ENCODE measurements at regions not wholly inside any gene's neighbourhood (a gene's known extent, or its start where the extent isn't known, plus 50 kb on each side); places are given as distances from the start of the nearest gene placed in this dataset.
"Not testable (repeated sequence)": the region's sequence is repeated elsewhere in the genome, so short reads cannot be mapped to it uniquely, and the experiment has no call there.

DNA sequence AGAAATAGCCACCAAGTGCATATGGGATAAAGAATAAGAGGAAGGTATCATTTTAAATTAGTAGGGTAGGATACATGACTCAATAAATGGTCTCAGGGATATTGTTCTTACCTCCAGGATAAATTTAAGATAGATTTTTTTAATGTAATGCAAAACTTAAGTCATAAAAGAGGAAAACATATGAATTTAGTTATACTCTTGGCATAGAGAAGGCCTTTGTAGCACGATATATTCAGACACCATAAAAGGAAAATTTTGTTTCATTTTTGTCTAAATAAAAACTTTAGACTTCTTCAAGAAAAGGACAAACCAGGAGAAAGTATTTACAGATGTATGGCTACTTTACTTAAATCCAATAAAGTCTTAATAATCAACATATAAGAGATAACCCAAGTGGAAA, 78.5 kb upstream of the CAB39 start:
- no peak; the same call in 2 of the 3 replicates for ATAC-seq
- TF ChIP-seq, protein P1, sequence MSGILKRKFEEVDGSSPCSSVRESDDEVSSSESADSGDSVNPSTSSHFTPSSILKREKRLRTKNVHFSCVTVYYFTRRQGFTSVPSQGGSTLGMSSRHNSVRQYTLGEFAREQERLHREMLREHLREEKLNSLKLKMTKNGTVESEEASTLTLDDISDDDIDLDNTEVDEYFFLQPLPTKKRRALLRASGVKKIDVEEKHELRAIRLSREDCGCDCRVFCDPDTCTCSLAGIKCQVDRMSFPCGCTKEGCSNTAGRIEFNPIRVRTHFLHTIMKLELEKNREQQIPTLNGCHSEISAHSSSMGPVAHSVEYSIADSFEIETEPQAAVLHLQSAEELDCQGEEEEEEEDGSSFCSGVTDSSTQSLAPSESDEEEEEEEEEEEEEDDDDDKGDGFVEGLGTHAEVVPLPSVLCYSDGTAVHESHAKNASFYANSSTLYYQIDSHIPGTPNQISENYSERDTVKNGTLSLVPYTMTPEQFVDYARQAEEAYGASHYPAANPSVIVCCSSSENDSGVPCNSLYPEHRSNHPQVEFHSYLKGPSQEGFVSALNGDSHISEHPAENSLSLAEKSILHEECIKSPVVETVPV (CRISPR knock-in tag; IDR thresholded peaks at IDR 0.05) = no peak
- TF ChIP-seq ARNTL (CRISPR knock-in tag; IDR thresholded peaks at IDR 0.05; ENCODE audit: borderline replicate concordance, low read depth) (no peak), TOX (CRISPR knock-in tag; IDR thresholded peaks at IDR 0.05; ENCODE audit: borderline replicate concordance) (no peak), PATZ1 (CRISPR knock-in tag; IDR thresholded peaks at IDR 0.05; ENCODE audit: borderline replicate concordance) (no peak), TSHZ2 (CRISPR knock-in tag; IDR thresholded peaks at IDR 0.05) (no peak)

DNA sequence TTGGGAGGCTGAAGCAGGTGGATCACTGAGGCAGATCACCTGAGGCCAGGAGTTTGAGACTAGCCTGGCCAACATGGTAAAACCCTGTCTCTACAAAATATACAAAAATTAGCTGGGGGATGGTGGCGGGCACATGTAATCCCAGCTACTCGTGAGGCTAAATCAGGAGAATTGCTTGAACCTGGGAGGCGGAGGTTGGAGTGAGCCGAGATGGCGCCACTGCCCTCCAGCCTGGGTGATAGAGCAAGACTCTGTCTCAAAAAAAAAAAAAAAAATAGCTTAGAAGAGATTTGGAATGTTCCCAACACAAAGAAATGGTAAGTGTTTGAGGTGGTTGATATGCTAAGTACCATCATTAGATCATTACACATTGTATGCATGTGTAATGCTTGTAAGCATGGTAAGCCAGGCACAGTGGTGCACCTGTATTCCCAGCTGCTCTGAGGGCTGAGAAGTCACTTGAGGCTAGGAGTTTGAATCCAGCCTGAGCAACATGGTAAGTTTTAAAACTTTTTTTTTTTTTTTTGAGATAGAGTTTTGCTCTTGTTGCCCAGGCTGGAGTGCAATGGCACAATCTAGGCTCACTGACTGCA, 77.8 kb upstream of the CAB39 start:
- ATAC-seq = not testable (repeated sequence)

GRCh38 chr2:230636684-230637271, 75.9 kb upstream of the CAB39 start:
- TF ChIP-seq SNAI2 (CRISPR knock-in tag; IDR thresholded peaks at IDR 0.05) (no peak), ISL1 (CRISPR knock-in tag; IDR thresholded peaks at IDR 0.05) (no peak), ZC3H10 (CRISPR knock-in tag; IDR thresholded peaks at IDR 0.05) (no peak), CSDC2 (CRISPR knock-in tag; IDR thresholded peaks at IDR 0.05) (no peak), ESRRG (CRISPR knock-in tag; IDR thresholded peaks at IDR 0.05) (no peak), RARB (CRISPR knock-in tag; IDR thresholded peaks at IDR 0.05) (no peak), ZFP30 (CRISPR knock-in tag; IDR thresholded peaks at IDR 0.05) (no peak), BACH2 (CRISPR knock-in tag; IDR thresholded peaks at IDR 0.05; ENCODE audit: borderline replicate concordance) (no peak)
- ATAC-seq = no peak

DNA sequence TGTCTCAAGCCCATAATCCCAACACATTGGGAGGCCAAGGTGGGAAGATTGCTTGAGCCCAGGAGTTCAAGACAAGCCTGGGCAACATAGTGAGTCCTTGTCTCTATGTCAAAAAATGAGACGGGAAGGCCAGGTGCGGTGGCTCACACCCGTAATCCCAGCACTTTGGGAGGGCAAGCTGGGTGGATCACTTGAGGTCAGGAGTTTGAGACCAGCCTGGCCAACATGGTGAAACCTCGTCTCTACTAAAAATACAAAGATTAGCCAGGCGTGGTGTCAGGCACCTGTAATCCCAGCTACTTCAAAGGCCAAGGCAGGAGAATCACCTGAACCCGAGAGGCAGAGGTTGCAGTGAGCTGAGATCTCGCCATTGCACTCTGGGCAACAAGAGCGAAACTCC, 75.2 kb upstream of the CAB39 start:
- ATAC-seq = not testable (repeated sequence)

DNA sequence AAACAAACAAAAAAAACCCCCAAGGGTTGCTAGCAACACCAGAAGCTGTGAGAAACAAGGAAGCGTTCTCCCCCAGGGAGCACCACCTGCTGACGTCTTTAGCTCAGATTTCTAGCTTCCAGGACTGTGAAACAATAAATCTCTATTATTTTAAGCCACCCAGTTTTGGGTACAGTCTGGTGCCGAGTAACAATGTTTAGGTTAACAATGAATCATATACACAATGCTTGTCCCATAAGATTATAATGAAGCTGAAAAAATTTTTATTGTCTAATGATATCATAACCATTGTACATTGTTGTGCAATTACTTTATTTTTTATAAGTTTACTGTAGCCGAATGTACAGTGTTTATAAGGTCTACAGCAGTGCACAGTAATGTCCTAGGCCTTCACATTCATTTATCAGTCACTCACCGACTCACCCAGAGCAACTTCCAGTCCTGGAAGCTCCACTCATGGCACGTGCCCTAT, 72.1 kb upstream of the CAB39 start:
- no peak for ATAC-seq
- TF ChIP-seq TOX (CRISPR knock-in tag; IDR thresholded peaks at IDR 0.05; ENCODE audit: borderline replicate concordance) = no peak
- no peak for TF ChIP-seq ZNF565 (CRISPR knock-in tag; conservative IDR thresholded peaks at IDR 0.05; ENCODE audit: low read depth)
- no peak for TF ChIP-seq ZC3H10 (CRISPR knock-in tag; IDR thresholded peaks at IDR 0.05)
- TF ChIP-seq ZFP3 (CRISPR knock-in tag; IDR thresholded peaks at IDR 0.05) = no peak
- no peak for TF ChIP-seq RARB (CRISPR knock-in tag; IDR thresholded peaks at IDR 0.05)
- TF ChIP-seq OSR1 (CRISPR knock-in tag; IDR thresholded peaks at IDR 0.05) = no peak
- TF ChIP-seq TSHZ2 (CRISPR knock-in tag; IDR thresholded peaks at IDR 0.05) = no peak
- no peak for TF ChIP-seq ZNF70 (CRISPR knock-in tag; IDR thresholded peaks at IDR 0.05)
- no peak for TF ChIP-seq ZNF8 (CRISPR knock-in tag; IDR thresholded peaks at IDR 0.05)
- TF ChIP-seq, protein P1 (CRISPR knock-in tag; IDR thresholded peaks at IDR 0.05) = no peak
- TF ChIP-seq, protein P2, sequence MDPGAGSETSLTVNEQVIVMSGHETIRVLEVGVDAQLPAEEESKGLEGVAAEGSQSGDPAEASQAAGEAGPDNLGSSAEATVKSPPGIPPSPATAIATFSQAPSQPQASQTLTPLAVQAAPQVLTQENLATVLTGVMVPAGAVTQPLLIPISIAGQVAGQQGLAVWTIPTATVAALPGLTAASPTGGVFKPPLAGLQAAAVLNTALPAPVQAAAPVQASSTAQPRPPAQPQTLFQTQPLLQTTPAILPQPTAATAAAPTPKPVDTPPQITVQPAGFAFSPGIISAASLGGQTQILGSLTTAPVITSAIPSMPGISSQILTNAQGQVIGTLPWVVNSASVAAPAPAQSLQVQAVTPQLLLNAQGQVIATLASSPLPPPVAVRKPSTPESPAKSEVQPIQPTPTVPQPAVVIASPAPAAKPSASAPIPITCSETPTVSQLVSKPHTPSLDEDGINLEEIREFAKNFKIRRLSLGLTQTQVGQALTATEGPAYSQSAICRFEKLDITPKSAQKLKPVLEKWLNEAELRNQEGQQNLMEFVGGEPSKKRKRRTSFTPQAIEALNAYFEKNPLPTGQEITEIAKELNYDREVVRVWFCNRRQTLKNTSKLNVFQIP (CRISPR knock-in tag; IDR thresholded peaks at IDR 0.05; ENCODE audit: borderline replicate concordance, low read depth) = no peak
- no peak for TF ChIP-seq PPARA (CRISPR knock-in tag; IDR thresholded peaks at IDR 0.05; ENCODE audit: borderline replicate concordance)

All from SK-N-SH treated with all-trans-retinoic acid at 6 μM for 48 hours (cell line).